HepG2 (cell line): ENCODE measurements at regions not wholly inside any gene's neighbourhood (a gene's known extent, or its start where the extent isn't known, plus 50 kb on each side); places are given as distances from the start of the nearest gene placed in this dataset.

Source experiments
- ATAC-seq: fragments of 200-7000 bp; cut with Tn5 transposase; 3 replicates; pipeline ENCODE4 v1.9.1; 2020; ENCODE audit warnings: mild to moderate bottlenecking, moderate library complexity
- BruUV-seq: library from RNA; stranded (reverse); fragments of 400-500 nt; replicated peaks from 2 replicates; lab custom pipeline; 2021; lab: Mats Ljungman, UMichigan
- CTCF ChIA-PET: fragments of 300-600 bp; formaldehyde crosslinking; extraction: SDS; loops from one replicate; lab custom pipeline; 2021; ENCODE audit warnings: low total read pairs, inconsistent platforms, low intra/inter-chr PET ratio; lab: Yijun Ruan, JAX
- POLR2A ChIA-PET: fragments of 350-600 bp; sonication (Branson Sonifier 250); formaldehyde crosslinking; loops from one replicate; lab custom pipeline; 2020; ENCODE audit warnings: antibody characterized with exemption, inconsistent platforms; lab: Yijun Ruan, JAX
- DNase-seq: peaks from one replicate; pipeline ENCODE4 v3.0.0-alpha.2; 2015; ENCODE audit warnings: low spot score
- FAIRE-seq: peaks from 3 replicates; lab custom pipeline; 2011; peaks lifted over from hg19 to GRCh38; lab: Jason Lieb, UNC
- H2AFZ ChIP-seq: one replicate; pipeline ENCODE4 v1.6.1; 2011; ENCODE audit warnings: low read length, inconsistent platforms
- H3K27ac ChIP-seq: fragments of 300-600 bp; 3 replicates; pipeline ENCODE4 v1.8.0; 2011; ENCODE audit warnings: mixed run types, mild to moderate bottlenecking, mixed read lengths, low read length, inconsistent platforms; ENCODE audit not compliant: insufficient read depth; ENCODE audit errors: extremely low read length
- H3K27me3 ChIP-seq, 2 experiments: fragments of 200-600 bp in 1 of 2; 2 replicates in 1 of 2; 3 replicates in 1 of 2; pipeline versions ENCODE4 v1.6.0 to v1.8.0; 2011; ENCODE audit warnings: low read length in 2 of 2, mild to moderate bottlenecking in 2 of 2, moderate library complexity in 2 of 2, inconsistent platforms in 1 of 2; ENCODE audit not compliant: insufficient read depth in 2 of 2, control insufficient read depth in 1 of 2
- H3K36me3 ChIP-seq, 2 experiments: fragments of 200-600 bp in 1 of 2; replicated peaks in 1 of 2; 2 replicates in 1 of 2; 3 replicates in 1 of 2; pipeline versions ENCODE4 v1.5.1 to v1.8.0; 2011; ENCODE audit warnings: low read length in 2 of 2, inconsistent platforms in 1 of 2; ENCODE audit not compliant: insufficient read depth in 2 of 2, control insufficient read depth in 1 of 2
- H3K4me1 ChIP-seq: 2 replicates; pipeline ENCODE4 v1.5.1; 2012; ENCODE audit warnings: low read length, inconsistent platforms; ENCODE audit not compliant: insufficient read depth
- H3K4me2 ChIP-seq: 2 replicates; pipeline ENCODE4 v1.6.0; 2011; ENCODE audit warnings: low read depth, low read length, inconsistent platforms
- H3K4me3 ChIP-seq, 3 experiments: fragments of 200-600 bp in 1 of 3; sonication (generic), shearing (Covaris generic) in 1 of 3; replicated peaks in 1 of 3; 2 replicates each; pipeline ENCODE4 v1.5.1; 2011 to 2016; ENCODE audit warnings: low read length in 3 of 3, inconsistent platforms in 2 of 3, low read depth in 2 of 3, mild to moderate bottlenecking in 2 of 3, control low read depth in 1 of 3, mixed read lengths in 1 of 3; ENCODE audit not compliant: insufficient read depth in 1 of 3
- H3K79me2 ChIP-seq: one replicate; pipeline ENCODE4 v1.6.1; 2011; ENCODE audit warnings: low read length, inconsistent platforms; ENCODE audit not compliant: insufficient read depth
- H3K9ac ChIP-seq: 2 replicates; pipeline ENCODE4 v1.6.0; 2011; ENCODE audit warnings: mild to moderate bottlenecking, low read depth, low read length, inconsistent platforms; ENCODE audit not compliant: insufficient read depth
- H3K9me3 ChIP-seq: 2 replicates; pipeline ENCODE4 v1.5.1; 2012; ENCODE audit warnings: mild to moderate bottlenecking, low read length
- H4K20me1 ChIP-seq: 2 replicates; pipeline ENCODE4 v1.6.0; 2011; ENCODE audit warnings: inconsistent platforms, mild to moderate bottlenecking, low read length, moderate library complexity; ENCODE audit not compliant: insufficient read depth
- CCDC6 ChIP-seq: sonication (generic); formaldehyde crosslinking; IDR thresholded peaks from 2 replicates; pipeline ENCODE4 v1.8.1; 2022; ENCODE audit warnings: mild to moderate bottlenecking, missing genetic modification reagents, moderate library complexity
- ELF3 ChIP-seq: IDR thresholded peaks from 2 replicates; pipeline ENCODE4 v1.6.1; 2016; ENCODE audit warnings: missing genetic modification reagents, missing compliant biosample characterization
- GMEB2 ChIP-seq: IDR thresholded peaks from 2 replicates; pipeline ENCODE4 v1.6.1; 2016; ENCODE audit warnings: missing biosample characterization, missing genetic modification reagents, low read depth
- GPN1 ChIP-seq: sonication (generic); formaldehyde crosslinking; IDR thresholded peaks from 2 replicates; pipeline ENCODE4 v1.5.1; 2020; ENCODE audit warnings: missing genetic modification reagents, borderline replicate concordance
- IRX3 ChIP-seq: sonication (generic); formaldehyde crosslinking; IDR thresholded peaks from 2 replicates; pipeline ENCODE4 v1.8.1; 2023; ENCODE audit warnings: mild to moderate bottlenecking, low read depth, missing genetic modification reagents, borderline replicate concordance
- MAX ChIP-seq: IDR thresholded peaks from 2 replicates; pipeline ENCODE4 v1.6.1; 2012; ENCODE audit warnings: inconsistent platforms
- PHF20 ChIP-seq: sonication (generic); formaldehyde crosslinking; IDR thresholded peaks from 2 replicates; pipeline ENCODE4 v1.5.0; 2020; ENCODE audit warnings: mild to moderate bottlenecking, missing genetic modification reagents
- RNF2 ChIP-seq: fragments of 450-650 bp; conservative IDR thresholded peaks from 2 replicates; pipeline ENCODE4 v1.6.1; 2016; ENCODE audit warnings: low read depth
- SMAD3 ChIP-seq: sonication (generic); formaldehyde crosslinking; IDR thresholded peaks from 2 replicates; pipeline ENCODE4 v1.4.0; 2020; ENCODE audit warnings: missing genetic modification reagents
- SRSF9 ChIP-seq: fragments of 200-400 bp; formaldehyde crosslinking; IDR thresholded peaks from 2 replicates; pipeline ENCODE4 v1.6.1; 2018; ENCODE audit warnings: borderline replicate concordance, mild to moderate bottlenecking, low read depth, low read length; ENCODE audit not compliant: insufficient read depth, poor library complexity, severe bottlenecking
- THAP8 ChIP-seq: sonication (generic); formaldehyde crosslinking; IDR thresholded peaks from 2 replicates; pipeline ENCODE4 v1.5.1; 2020; ENCODE audit warnings: missing genetic modification reagents, mild to moderate bottlenecking, borderline replicate concordance
- ZNF10 ChIP-seq: sonication (generic); formaldehyde crosslinking; IDR thresholded peaks from 2 replicates; pipeline ENCODE4 v1.4.0; 2020; ENCODE audit warnings: mild to moderate bottlenecking, low read depth, missing genetic modification reagents, borderline replicate concordance
- ZNF281 ChIP-seq: sonication (generic); formaldehyde crosslinking; IDR thresholded peaks from 2 replicates; pipeline ENCODE4 v1.4.0; 2020; ENCODE audit warnings: missing genetic modification reagents, borderline replicate concordance
- ZNF30 ChIP-seq: sonication (generic); formaldehyde crosslinking; IDR thresholded peaks from 2 replicates; pipeline ENCODE4 v1.5.0; 2020; ENCODE audit warnings: mild to moderate bottlenecking, missing genetic modification reagents
- ZNF350 ChIP-seq: sonication (generic); formaldehyde crosslinking; IDR thresholded peaks from 2 replicates; pipeline ENCODE4 v1.4.0; 2020; ENCODE audit warnings: mild to moderate bottlenecking, low read depth, missing genetic modification reagents, borderline replicate concordance
- ZNF430 ChIP-seq: sonication (generic); formaldehyde crosslinking; IDR thresholded peaks from 2 replicates; pipeline ENCODE4 v1.9.0; 2021; ENCODE audit warnings: mild to moderate bottlenecking, missing genetic modification reagents
- ZNF503 ChIP-seq: sonication (generic); formaldehyde crosslinking; IDR thresholded peaks from 2 replicates; pipeline ENCODE4 v1.4.0; 2020; ENCODE audit warnings: missing genetic modification reagents
- ZNF605 ChIP-seq: sonication (generic); formaldehyde crosslinking; IDR thresholded peaks from 2 replicates; pipeline ENCODE4 v1.8.0; 2022; ENCODE audit warnings: mild to moderate bottlenecking, missing genetic modification reagents
- ZZZ3 ChIP-seq: sonication (generic); formaldehyde crosslinking; IDR thresholded peaks from 2 replicates; pipeline ENCODE4 v1.4.0; 2020; ENCODE audit warnings: missing genetic modification reagents, mild to moderate bottlenecking, borderline replicate concordance
- WGBS: methylation state at CpG from one replicate; pipeline ENCODE4 v1.1.6; 2017; ENCODE audit warnings: low lambda C conversion rate; 5-methylcytosine and 5-hydroxymethylcytosine counted together
- in situ Hi-C: cut with HindIII; loops from 2 replicates; pipeline ENCODE4 v1.10.0; 2017; ENCODE audit warnings: low pct_unique_long_range_greater_than_20kb; ENCODE audit not compliant: extremely low pct_ligation_motif_present
- intact Hi-C: fragments of 100-400 bp; cut with micrococcal nuclease; formaldehyde crosslinking; loops from one replicate; pipeline ENCODE4 v1.10.0; 2022; ENCODE audit not compliant: unreplicated experiment

GRCh38 chr4:33437406-33437805 is 2717.2 kb downstream of the PCDH7 start:
- 0% methylated on average over 2 of the region's 2 CpGs for WGBS
- ChIA-PET POLR2A (no interaction called here), CTCF (no interaction called here)
- ATAC-seq, result no peak
- no TSS peak for BruUV-seq
- no peak overlapping the region for H2AFZ ChIP-seq
- no peak overlapping the region for H3K27ac ChIP-seq
- no peaks in the 10 kb centered on the region for H3K36me3 ChIP-seq
- H3K9ac ChIP-seq, result no peak overlapping the region
- in situ Hi-C loops (no loop called here), intact Hi-C loops (no loop called here)
- H3K79me2 ChIP-seq, result no peaks in the 10 kb centered on the region
- no peaks in the 10 kb centered on the region for H4K20me1 ChIP-seq
- no peak for DNase-seq
- peaks cover 48% of the 10 kb centered on the region for H3K9me3 ChIP-seq
- H3K4me3 ChIP-seq, result no peak overlapping the region
- H3K4me2 ChIP-seq, result no peak overlapping the region
- H3K27me3 ChIP-seq, result no peaks in the 10 kb centered on the region
- H3K4me1 ChIP-seq, result no peaks in the 10 kb centered on the region
- FAIRE-seq, result no peak
- TF ChIP-seq ZNF430 (CRISPR knock-in tag) (no peak), ZNF10 (CRISPR knock-in tag) (no peak), RNF2 (no peak), ZNF350 (no peak), GPN1 (no peak), CCDC6 (no peak), ZNF281 (CRISPR knock-in tag) (no peak), GMEB2 (CRISPR knock-in tag) (no peak), SMAD3 (CRISPR knock-in tag) (no peak), THAP8 (CRISPR knock-in tag) (no peak), ZNF503 (no peak), ZNF30 (no peak), ELF3 (CRISPR knock-in tag) (no peak), PHF20 (CRISPR knock-in tag) (no peak), SRSF9 (no peak), ZZZ3 (CRISPR knock-in tag) (no peak), ZNF605 (CRISPR knock-in tag) (no peak), IRX3 (CRISPR knock-in tag) (no peak), MAX (no peak)
